ENCODE measurements at regions not wholly inside any gene's neighbourhood (a gene's known extent, or its start where the extent isn't known, plus 50 kb on each side); places are given as distances from the start of the nearest gene placed in this dataset.
"Not testable (repeated sequence)": the region's sequence is repeated elsewhere in the genome, so short reads cannot be mapped to it uniquely, and the experiment has no call there.

DNA sequence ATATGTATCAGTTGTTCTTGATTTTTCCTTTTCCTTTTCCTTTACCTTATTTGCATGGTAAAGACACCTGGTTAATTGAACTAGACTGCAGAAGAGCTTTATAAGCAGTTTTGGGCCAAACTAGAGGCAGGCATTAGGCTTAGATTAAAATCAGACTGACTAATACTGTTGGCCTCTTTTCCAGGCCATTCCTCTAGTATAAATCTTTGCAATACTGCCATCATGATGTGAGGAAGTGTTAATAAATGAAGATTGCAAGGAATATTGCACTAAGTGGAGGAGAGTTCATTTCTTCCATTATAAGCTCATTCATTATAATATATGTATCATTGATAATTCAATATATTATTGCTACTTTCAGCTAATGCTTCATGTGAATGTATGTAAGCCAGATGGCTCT is 163.8 kb downstream of the MMUT start:
- intact Hi-C loops (cut with micrococcal nuclease): no loop called here
- Mint-ChIP-seq H3K27me3 (no peaks in the 10 kb centered on the region), H3K36me3 (no peaks in the 10 kb centered on the region), H3K9me3 (peaks cover 0 to 14% (median 2%) of the 10 kb centered on the region in 11 donors), H3K27ac (no peak overlapping the region), H3K4me1 (no peaks in the 10 kb centered on the region), H3K4me3 (no peak overlapping the region)
- Histone ChIP-seq H3K4me1 (ENCODE audit: control insufficient read depth in 2 of 2, insufficient read depth in 2 of 2, low read length in 2 of 2) (no peaks in the 10 kb centered on the region), H3K27ac (ENCODE audit: low read depth, low read length) (no peak overlapping the region), H3K4me3 (ENCODE audit: low read length) (no peak overlapping the region), H3K36me3 (ENCODE audit: control insufficient read depth in 2 of 3, insufficient read depth in 3 of 3, low read length in 3 of 3) (no peaks in the 10 kb centered on the region), H3K9me3 (ENCODE audit: control insufficient read depth in 2 of 3, low read length in 3 of 3) (no peaks in the 10 kb centered on the region), H3K27me3 (ENCODE audit: control insufficient read depth in 2 of 2, insufficient read depth in 2 of 2, low read length in 2 of 2) (no peaks in the 10 kb centered on the region)
- ChIA-PET CTCF (interaction anchor here (1.1 kb wide), 1 partner anchor 32 kb away, joined by 3 read pairs; no protein-coding TSS in a partner anchor), POLR2A (no interaction called here)
- no peak for DNase-seq
- ATAC-seq: no peak

DNA sequence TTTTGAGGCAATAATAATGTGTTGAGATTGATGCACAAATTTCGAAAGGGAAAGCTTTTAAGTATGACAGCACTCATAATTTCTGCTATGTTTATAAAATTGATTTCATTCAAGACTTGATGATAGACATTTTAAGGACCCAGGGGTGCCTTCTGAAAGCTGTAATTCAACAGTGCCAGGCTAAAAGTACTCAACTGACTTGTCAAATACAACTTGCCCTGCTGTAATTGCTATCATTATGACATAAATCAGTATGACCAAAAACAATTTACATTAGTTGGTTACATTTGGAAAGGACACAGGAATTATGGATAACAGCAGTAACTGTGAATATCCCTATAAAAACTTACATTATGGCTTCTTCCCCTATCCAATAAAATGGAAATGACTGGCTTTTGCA is 178.9 kb downstream of the MMUT start:
- CTCF ChIA-PET: no interaction called here
- Histone ChIP-seq H3K4me3 (ENCODE audit: low read length) (no peak overlapping the region), H3K27ac (ENCODE audit: low read depth, low read length) (no peak overlapping the region), H3K27me3 (ENCODE audit: control insufficient read depth in 2 of 2, insufficient read depth in 2 of 2, low read length in 2 of 2) (no peaks in the 10 kb centered on the region), H3K36me3 (ENCODE audit: control insufficient read depth in 2 of 3, insufficient read depth in 3 of 3, low read length in 3 of 3) (no peaks in the 10 kb centered on the region), H3K4me1 (ENCODE audit: control insufficient read depth in 2 of 2, insufficient read depth in 2 of 2, low read length in 2 of 2) (no peaks in the 10 kb centered on the region), H3K9me3 (ENCODE audit: control insufficient read depth in 2 of 3, low read length in 3 of 3) (no peaks in the 10 kb centered on the region)
- intact Hi-C loops (cut with micrococcal nuclease): no loop called here
- no peak for ATAC-seq
- Mint-ChIP-seq H3K9me3 (peaks cover 0 to 10% (median 0%) of the 10 kb centered on the region in 11 donors), H3K27ac (no peak overlapping the region), H3K4me1 (no peaks in the 10 kb centered on the region), H3K4me3 (no peak overlapping the region), H3K36me3 (no peaks in the 10 kb centered on the region), H3K27me3 (no peaks in the 10 kb centered on the region)
- POLR2A ChIA-PET: no interaction called here
- DNase-seq: no peak

DNA sequence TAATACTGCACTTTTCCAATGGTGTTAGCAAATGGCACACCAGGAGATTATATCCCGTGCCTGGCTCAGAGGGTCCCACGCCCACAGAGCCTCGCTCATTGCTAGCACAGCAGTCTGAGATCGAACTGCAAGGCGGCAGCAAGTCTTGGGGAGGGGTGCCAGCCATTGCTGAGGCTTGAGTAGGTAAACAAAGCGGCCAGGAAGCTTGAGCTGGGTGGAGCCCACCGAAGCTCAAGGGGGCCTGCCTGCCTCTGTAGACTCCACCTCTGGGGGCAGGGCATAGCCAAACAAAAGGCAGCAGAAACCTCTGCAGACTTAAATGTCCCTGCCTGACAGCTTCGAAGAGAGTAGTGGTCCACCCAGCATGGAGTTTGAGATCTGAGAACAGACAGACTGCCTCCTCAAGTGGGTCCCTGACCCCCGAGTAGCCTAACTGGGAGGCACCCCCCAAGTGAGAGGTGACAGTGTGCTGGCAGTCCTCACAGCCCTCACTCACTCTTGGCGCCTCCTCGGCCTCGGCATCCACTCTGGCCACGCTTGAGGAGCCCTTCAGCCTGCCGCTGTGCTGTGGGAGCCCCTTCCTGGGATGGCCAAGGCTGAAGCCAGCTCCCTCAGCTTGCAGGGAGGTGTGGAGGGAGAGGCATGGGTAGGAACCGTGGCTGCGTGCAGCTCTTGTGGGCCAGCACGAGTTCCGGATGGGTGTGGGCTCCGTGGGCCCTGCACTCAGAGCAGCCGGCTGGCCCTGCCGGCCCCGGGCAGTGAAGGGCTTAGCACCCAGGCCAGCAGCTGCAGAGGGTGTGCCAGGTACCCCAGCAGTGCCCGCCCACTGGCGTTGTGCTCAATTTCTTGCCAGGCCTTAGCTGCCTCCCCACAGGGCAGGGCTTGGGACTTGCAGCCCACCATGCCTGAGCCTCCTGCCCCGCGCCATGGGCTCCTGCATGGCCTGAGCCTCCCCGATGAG is 188.0 kb downstream of the MMUT start:
- H3K4me3 ChIP-seq (ENCODE audit: low read length); DNase-seq; H3K4me1 Mint-ChIP-seq; H3K27me3 Mint-ChIP-seq; intact Hi-C loops (cut with micrococcal nuclease); POLR2A ChIA-PET; H3K36me3 ChIP-seq (ENCODE audit: control insufficient read depth in 2 of 3, insufficient read depth in 3 of 3, low read length in 3 of 3); H3K27ac Mint-ChIP-seq; H3K4me1 ChIP-seq (ENCODE audit: control insufficient read depth in 2 of 2, insufficient read depth in 2 of 2, low read length in 2 of 2); H3K27ac ChIP-seq (ENCODE audit: low read depth, low read length); H3K4me3 Mint-ChIP-seq; H3K36me3 Mint-ChIP-seq; ATAC-seq; H3K9me3 ChIP-seq (ENCODE audit: control insufficient read depth in 2 of 3, low read length in 3 of 3); H3K27me3 ChIP-seq (ENCODE audit: control insufficient read depth in 2 of 2, insufficient read depth in 2 of 2, low read length in 2 of 2); CTCF ChIA-PET: not testable (repeated sequence)
- peaks cover 3 to 22% (median 8%) of the 10 kb centered on the region in 11 donors for H3K9me3 Mint-ChIP-seq

DNA sequence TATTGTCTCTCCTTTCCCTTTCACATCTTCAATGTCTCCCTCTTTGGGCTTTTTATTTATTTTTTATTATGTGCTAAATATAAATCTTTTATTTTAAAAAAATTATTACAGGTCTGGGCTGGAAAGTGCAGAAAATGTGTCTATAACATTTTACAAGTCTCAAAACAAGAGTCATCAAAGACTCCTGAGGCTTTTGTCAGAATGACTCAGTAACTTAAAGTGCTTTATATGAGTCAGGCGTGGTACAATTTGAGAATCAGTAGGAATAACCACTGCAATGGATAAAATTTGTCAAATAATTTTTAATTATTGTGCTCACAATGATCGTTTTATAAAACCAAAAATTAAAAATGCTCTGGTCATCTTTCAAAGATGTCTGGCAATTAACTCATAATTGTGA is 193.9 kb downstream of the MMUT start:
- ChIA-PET POLR2A (no interaction called here), CTCF (no interaction called here)
- ATAC-seq: no peak
- Histone ChIP-seq H3K27me3 (ENCODE audit: control insufficient read depth in 2 of 2, insufficient read depth in 2 of 2, low read length in 2 of 2) (no peaks in the 10 kb centered on the region), H3K4me1 (ENCODE audit: control insufficient read depth in 2 of 2, insufficient read depth in 2 of 2, low read length in 2 of 2) (no peaks in the 10 kb centered on the region), H3K27ac (ENCODE audit: low read depth, low read length) (no peak overlapping the region), H3K36me3 (ENCODE audit: control insufficient read depth in 2 of 3, insufficient read depth in 3 of 3, low read length in 3 of 3) (no peaks in the 10 kb centered on the region), H3K9me3 (ENCODE audit: control insufficient read depth in 2 of 3, low read length in 3 of 3) (no peaks in the 10 kb centered on the region), H3K4me3 (ENCODE audit: low read length) (no peak overlapping the region)
- intact Hi-C loops (cut with micrococcal nuclease): no loop called here
- Mint-ChIP-seq H3K4me3 (no peak overlapping the region), H3K27ac (no peak overlapping the region), H3K27me3 (no peaks in the 10 kb centered on the region), H3K4me1 (no peaks in the 10 kb centered on the region), H3K9me3 (peaks cover 0 to 8% (median under 1%) of the 10 kb centered on the region in 11 donors), H3K36me3 (no peaks in the 10 kb centered on the region)
- no peak for DNase-seq

DNA sequence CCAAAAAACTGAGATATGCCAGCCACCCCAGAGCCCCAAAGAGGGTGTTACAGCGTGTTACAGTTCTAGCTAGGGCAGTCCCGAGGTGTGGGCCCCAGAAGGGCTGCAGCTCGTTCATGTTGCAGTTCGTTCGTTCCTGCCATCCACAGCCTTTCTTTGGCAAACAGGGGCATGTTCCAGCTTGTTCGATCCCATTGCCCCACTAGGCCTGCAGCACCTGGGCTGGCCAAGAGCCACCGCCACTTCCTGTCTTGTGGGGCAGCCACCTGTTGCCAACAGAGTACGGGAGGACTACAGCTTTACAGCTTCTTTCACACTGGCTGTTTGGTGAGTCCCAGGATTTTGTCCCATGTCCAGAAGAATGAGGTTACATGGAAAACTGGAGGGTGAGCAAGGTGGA is 198.1 kb downstream of the MMUT start:
- DNase-seq: no peak
- intact Hi-C loops (cut with micrococcal nuclease): no loop called here
- Histone ChIP-seq H3K36me3 (ENCODE audit: control insufficient read depth in 2 of 3, insufficient read depth in 3 of 3, low read length in 3 of 3) (no peaks in the 10 kb centered on the region), H3K27ac (ENCODE audit: low read depth, low read length) (no peak overlapping the region), H3K27me3 (ENCODE audit: control insufficient read depth in 2 of 2, insufficient read depth in 2 of 2, low read length in 2 of 2) (no peaks in the 10 kb centered on the region), H3K9me3 (ENCODE audit: control insufficient read depth in 2 of 3, low read length in 3 of 3) (no peaks in the 10 kb centered on the region), H3K4me3 (ENCODE audit: low read length) (no peak overlapping the region), H3K4me1 (ENCODE audit: control insufficient read depth in 2 of 2, insufficient read depth in 2 of 2, low read length in 2 of 2) (no peaks in the 10 kb centered on the region)
- Mint-ChIP-seq H3K27ac (no peak overlapping the region), H3K4me1 (no peaks in the 10 kb centered on the region), H3K36me3 (no peaks in the 10 kb centered on the region), H3K9me3 (peaks cover 0 to 3% (median 0%) of the 10 kb centered on the region in 11 donors), H3K4me3 (no peak overlapping the region), H3K27me3 (no peaks in the 10 kb centered on the region)
- ChIA-PET POLR2A (no interaction called here), CTCF (no interaction called here)
- ATAC-seq: no peak

DNA sequence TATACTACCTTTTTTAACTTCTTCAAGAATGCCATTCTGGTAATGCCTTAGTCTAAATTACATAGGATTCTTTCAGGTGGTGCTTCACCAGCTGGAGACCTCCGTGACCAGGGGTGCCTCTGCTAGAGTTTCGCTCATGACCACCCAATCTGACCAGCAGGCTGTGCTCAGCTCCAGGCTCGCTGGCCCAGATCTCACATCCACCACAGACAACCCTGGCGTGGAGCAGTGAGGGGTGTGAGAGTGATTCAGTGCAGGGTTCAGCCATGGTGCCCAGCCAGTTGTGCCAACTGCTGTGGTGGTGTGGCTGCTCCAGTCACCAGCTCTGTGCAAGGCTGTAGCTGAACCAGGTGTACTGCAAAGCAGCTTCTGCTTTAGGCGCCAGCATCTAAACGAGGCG is 198.6 kb downstream of the MMUT start:
- intact Hi-C loops (cut with micrococcal nuclease): no loop called here

DNA sequence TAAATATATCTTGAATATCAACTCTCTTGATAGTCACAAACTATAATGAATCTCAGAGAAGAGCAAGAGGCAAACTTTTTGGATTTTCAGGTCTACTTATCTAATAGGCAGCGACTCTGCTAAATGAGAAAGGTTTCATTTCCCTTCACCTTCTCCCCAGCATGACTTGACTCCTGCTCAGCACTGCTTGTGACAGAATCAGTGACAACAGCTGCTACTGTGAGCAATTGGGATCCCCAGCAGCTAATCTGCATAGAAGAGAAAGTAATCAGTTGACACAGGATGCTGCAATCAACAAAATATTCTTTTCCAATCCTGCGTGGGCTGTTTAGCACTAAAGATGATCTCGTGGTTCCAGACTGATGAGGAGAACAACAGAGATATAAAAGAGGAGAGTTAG is 205.5 kb downstream of the MMUT start:
- intact Hi-C loops (cut with micrococcal nuclease): no loop called here
- POLR2A ChIA-PET: no interaction called here
- Mint-ChIP-seq H3K4me1 (no peaks in the 10 kb centered on the region), H3K36me3 (no peaks in the 10 kb centered on the region), H3K27ac (no peak overlapping the region), H3K9me3 (peaks cover 0 to 10% (median 3%) of the 10 kb centered on the region in 11 donors), H3K4me3 (no peak overlapping the region), H3K27me3 (peaks cover 0 to 4% (median 0%) of the 10 kb centered on the region in 5 donors)
- Histone ChIP-seq H3K9me3 (ENCODE audit: control insufficient read depth in 2 of 3, low read length in 3 of 3) (no peaks in the 10 kb centered on the region), H3K4me3 (ENCODE audit: low read length) (no peak overlapping the region), H3K36me3 (ENCODE audit: control insufficient read depth in 2 of 3, insufficient read depth in 3 of 3, low read length in 3 of 3) (no peaks in the 10 kb centered on the region), H3K27me3 (ENCODE audit: control insufficient read depth in 2 of 2, insufficient read depth in 2 of 2, low read length in 2 of 2) (no peaks in the 10 kb centered on the region), H3K27ac (ENCODE audit: low read depth, low read length) (no peak overlapping the region), H3K4me1 (ENCODE audit: control insufficient read depth in 2 of 2, insufficient read depth in 2 of 2, low read length in 2 of 2) (no peaks in the 10 kb centered on the region)
- CTCF ChIA-PET: no interaction called here
- DNase-seq: no peak
- no peak for ATAC-seq

More for the DNA sequence above, 198.6 kb downstream of the MMUT start:
- no peaks in the 10 kb centered on the region for H3K36me3 Mint-ChIP-seq
- H3K27ac Mint-ChIP-seq: no peak overlapping the region
- DNase-seq (no peak), ATAC-seq (no peak)
- no peak overlapping the region for H3K4me3 Mint-ChIP-seq
- Histone ChIP-seq H3K9me3 (ENCODE audit: control insufficient read depth in 2 of 3, low read length in 3 of 3) (no peaks in the 10 kb centered on the region), H3K27me3 (ENCODE audit: control insufficient read depth in 2 of 2, insufficient read depth in 2 of 2, low read length in 2 of 2) (no peaks in the 10 kb centered on the region), H3K4me1 (ENCODE audit: control insufficient read depth in 2 of 2, insufficient read depth in 2 of 2, low read length in 2 of 2) (no peaks in the 10 kb centered on the region), H3K27ac (ENCODE audit: low read depth, low read length) (no peak overlapping the region), H3K4me3 (ENCODE audit: low read length) (no peak overlapping the region), H3K36me3 (ENCODE audit: control insufficient read depth in 2 of 3, insufficient read depth in 3 of 3, low read length in 3 of 3) (no peaks in the 10 kb centered on the region)
- POLR2A ChIA-PET: no interaction called here
- H3K27me3 Mint-ChIP-seq: no peaks in the 10 kb centered on the region
- CTCF ChIA-PET: no interaction called here
- peaks cover 0 to 3% (median 0%) of the 10 kb centered on the region in 11 donors for H3K9me3 Mint-ChIP-seq
- no peaks in the 10 kb centered on the region for H3K4me1 Mint-ChIP-seq
